H1 (cell line): ENCODE measurements at regions not wholly inside any gene's neighbourhood (a gene's known extent, or its start where the extent isn't known, plus 50 kb on each side); places are given as distances from the start of the nearest gene placed in this dataset.

Source experiments
- BRCA1 ChIP-seq: IDR thresholded peaks from 2 replicates; pipeline ENCODE4 v1.6.1; 2012; ENCODE audit warnings: low read depth, low read length, improper control_type of control experiment
- CEBPB ChIP-seq: IDR thresholded peaks from 2 replicates; pipeline ENCODE4 v1.6.1; 2012; ENCODE audit warnings: low read depth, low read length
- CREB1 ChIP-seq: IDR thresholded peaks from 2 replicates; pipeline ENCODE4 v1.6.1; 2012; ENCODE audit warnings: inconsistent platforms
- CTCF ChIP-seq, 3 experiments: IDR thresholded peaks; 1 replicate in 2 of 3; 2 replicates in 1 of 3; pipeline versions ENCODE4 v1.5.1 to v1.6.1; 2011; ENCODE audit warnings: low read length in 3 of 3, mild to moderate bottlenecking in 3 of 3, inconsistent platforms in 2 of 3, low read depth in 1 of 3, moderate library complexity in 1 of 3; ENCODE audit not compliant: insufficient read depth in 1 of 3; ENCODE audit errors: control extremely low read depth in 1 of 3
- EP300 ChIP-seq, 2 experiments: IDR thresholded peaks; 1 replicate in 1 of 2; 2 replicates in 1 of 2; pipeline ENCODE4 v1.6.1; 2011 to 2012; ENCODE audit warnings: low read depth in 2 of 2, low read length in 2 of 2, mild to moderate bottlenecking in 2 of 2, borderline replicate concordance in 1 of 2, inconsistent platforms in 1 of 2, moderate library complexity in 1 of 2
- EZH2 ChIP-seq: fragments of 200-600 bp; sonication (generic); IDR thresholded peaks from 2 replicates; pipeline ENCODE4 v1.7.1; 2012; ENCODE audit warnings: low read depth, mild to moderate bottlenecking, moderate library complexity, low read length, inconsistent platforms; ENCODE audit not compliant: severe bottlenecking
- FOSL1 ChIP-seq: IDR thresholded peaks from 2 replicates; pipeline ENCODE4 v1.6.1; 2011; ENCODE audit warnings: mild to moderate bottlenecking, low read depth, low read length, moderate library complexity; ENCODE audit not compliant: insufficient read depth
- GABPA ChIP-seq: IDR thresholded peaks from 2 replicates; pipeline ENCODE4 v1.6.1; 2011; ENCODE audit warnings: mild to moderate bottlenecking, low read length, moderate library complexity, borderline replicate concordance; ENCODE audit not compliant: insufficient read depth
- MAFK ChIP-seq: IDR thresholded peaks from 2 replicates; pipeline ENCODE4 v1.6.1; 2012; ENCODE audit warnings: low read depth, mild to moderate bottlenecking, improper control_type of control experiment, low read length
- MAX ChIP-seq: IDR thresholded peaks from 2 replicates; pipeline ENCODE4 v1.6.1; 2012; ENCODE audit warnings: inconsistent platforms
- POLR2A ChIP-seq, 2 experiments: IDR thresholded peaks; 1 replicate in 1 of 2; 2 replicates in 1 of 2; pipeline ENCODE4 v1.6.1; 2011; ENCODE audit warnings: low read depth in 2 of 2, low read length in 2 of 2, mild to moderate bottlenecking in 2 of 2; ENCODE audit errors: control extremely low read depth in 1 of 2
- TEAD4 ChIP-seq: IDR thresholded peaks from 2 replicates; pipeline ENCODE4 v1.6.1; 2012; ENCODE audit warnings: low read depth, low read length, inconsistent platforms, mixed read lengths

- no peak for TF ChIP-seq EP300 (IDR thresholded peaks at IDR 0.05; ENCODE audit: borderline replicate concordance in 1 of 2, low read depth in 2 of 2, low read length in 2 of 2)
- no peak for TF ChIP-seq EZH2
- TF ChIP-seq MAX, result no peak
- TF ChIP-seq CTCF (IDR thresholded peaks at IDR 0.05; ENCODE audit: control extremely low read depth in 1 of 3, insufficient read depth in 1 of 3, low read depth in 1 of 3, low read length in 3 of 3), result no peak
- TF ChIP-seq CREB1, result no peak
- TF ChIP-seq FOSL1, result no peak
- TF ChIP-seq MAFK, result no peak
- no peak for TF ChIP-seq TEAD4
- TF ChIP-seq GABPA, result no peak
- TF ChIP-seq CEBPB, result no peak
- TF ChIP-seq BRCA1, result no peak
- no peak for TF ChIP-seq POLR2A (IDR thresholded peaks at IDR 0.05; ENCODE audit: control extremely low read depth in 1 of 2, low read depth in 2 of 2, low read length in 2 of 2)
These were observed 98.6 kb downstream of the FHDC1 start for GRCh38 chr4:153034681-153035080.
